Cardiac fibroblast (primary cell): ENCODE measurements at regions not wholly inside any gene's neighbourhood (a gene's known extent, or its start where the extent isn't known, plus 50 kb on each side); places are given as distances from the start of the nearest gene placed in this dataset.

Experiments used
- DNase-seq, 2 donors: peaks; one replicate each; pipeline versions ENCODE4 v3.0.0 to v3.0.0-alpha.2; 2010; ENCODE audit warnings: low read depth in 2 of 2
- H3K4me3 ChIP-seq, 2 donors: replicated peaks in 1 of 2; 1 replicate in 1 of 2; 2 replicates in 1 of 2; pipeline ENCODE4 v1.5.1; 2011; ENCODE audit warnings: low read depth in 2 of 2, low read length in 2 of 2, mild to moderate bottlenecking in 2 of 2, moderate library complexity in 1 of 2
- CTCF ChIP-seq: IDR thresholded peaks from one replicate; pipeline ENCODE4 v1.5.1; 2011; ENCODE audit warnings: low read depth, mild to moderate bottlenecking, low read length, inconsistent platforms

GRCh38 chr12:61654698-61655097 is 605.5 kb upstream of the USP15 start:
- no peak for TF ChIP-seq CTCF
- DNase-seq: no peak
- H3K4me3 ChIP-seq: no peak overlapping the region

DNA sequence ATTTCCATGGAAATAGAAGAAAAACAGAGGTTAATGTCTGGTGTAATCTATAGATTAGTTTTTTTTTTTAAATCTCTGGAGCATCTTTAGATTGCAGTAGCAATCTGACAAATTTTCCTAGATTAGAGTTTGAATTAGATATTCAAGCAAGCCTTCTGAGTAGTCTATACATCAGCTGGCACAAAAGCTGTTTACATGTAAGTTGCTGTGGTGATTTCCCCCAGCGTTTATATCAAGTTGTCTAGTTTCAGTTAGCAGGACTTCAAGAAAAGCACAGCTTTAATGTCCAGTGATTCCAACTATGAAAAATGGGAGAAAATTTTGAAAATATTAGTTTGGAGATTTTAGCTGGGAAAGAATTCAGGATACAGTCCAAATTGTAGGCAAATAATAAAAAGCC is 605.0 kb upstream of the USP15 start:
- TF ChIP-seq CTCF: no peak
- no peak for DNase-seq
- H3K4me3 ChIP-seq: no peak overlapping the region

DNA sequence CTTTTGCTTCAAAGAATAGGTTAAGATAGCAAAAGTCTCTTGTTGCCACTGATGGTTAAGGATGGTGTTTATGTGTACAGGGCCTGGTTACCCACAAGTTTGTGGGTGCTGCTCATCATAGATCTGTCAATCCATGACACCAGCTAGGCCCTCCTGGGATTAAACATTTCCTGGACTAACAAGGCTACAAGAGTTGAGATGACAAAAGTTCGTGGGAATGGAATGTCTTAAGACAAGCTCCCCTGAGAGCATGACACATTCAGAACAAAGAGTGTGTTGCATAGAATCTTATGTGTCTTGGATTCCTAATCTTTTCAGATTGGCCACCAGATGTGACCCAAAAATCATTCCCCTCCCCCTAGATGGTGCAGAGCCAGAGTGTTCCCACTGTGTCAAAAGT is 592.5 kb upstream of the USP15 start:
- DNase-seq: no peak
- TF ChIP-seq CTCF: no peak
- H3K4me3 ChIP-seq: no peak overlapping the region

DNA sequence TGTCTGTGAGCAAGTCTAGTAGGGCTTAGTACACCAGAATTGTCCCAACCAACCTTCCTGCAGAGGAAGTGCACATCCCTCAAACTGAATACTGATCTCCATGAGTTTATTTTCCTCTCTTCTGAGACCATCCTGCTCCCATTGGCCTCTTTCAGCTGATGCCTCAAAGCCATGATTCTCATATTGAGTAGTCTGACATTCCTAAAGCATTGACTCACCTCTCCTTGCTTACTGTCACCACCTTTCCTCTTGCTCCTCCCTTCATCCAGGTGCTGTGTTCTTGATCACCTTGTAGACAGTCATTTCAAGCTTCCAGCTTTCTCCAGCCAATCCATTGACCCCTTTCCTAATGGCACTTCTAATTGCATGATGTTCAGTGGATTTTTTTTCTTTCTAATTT is 583.7 kb upstream of the USP15 start:
- TF ChIP-seq CTCF: no peak
- DNase-seq: no peak
- H3K4me3 ChIP-seq: no peak overlapping the region

- DNase-seq: no peak
- H3K4me3 ChIP-seq: no peak overlapping the region
- TF ChIP-seq CTCF: no peak
Measured at GRCh38 chr12:61687407-61687806, 572.8 kb upstream of the USP15 start.

DNA sequence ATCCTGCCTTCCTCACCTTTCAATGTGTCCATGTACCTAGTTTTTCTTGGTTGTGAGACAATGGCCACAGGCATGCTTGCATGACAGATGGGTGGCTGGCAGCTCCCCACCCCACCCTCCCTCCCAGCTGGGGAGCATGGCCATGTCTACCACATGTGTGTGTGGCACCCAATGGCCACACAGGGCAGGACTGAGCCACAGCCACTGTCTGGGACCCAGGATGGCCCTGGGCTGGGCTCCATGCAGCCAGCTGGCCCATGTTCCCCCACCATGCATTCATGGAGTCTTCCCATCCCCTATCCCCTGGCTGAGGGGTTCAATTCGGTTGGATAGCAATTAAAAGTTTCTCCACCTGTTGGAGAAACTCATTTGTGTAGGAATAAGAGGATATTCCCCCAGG is 566.0 kb upstream of the USP15 start:
- no peak for DNase-seq
- H3K4me3 ChIP-seq: no peak overlapping the region
- TF ChIP-seq CTCF: no peak

DNA sequence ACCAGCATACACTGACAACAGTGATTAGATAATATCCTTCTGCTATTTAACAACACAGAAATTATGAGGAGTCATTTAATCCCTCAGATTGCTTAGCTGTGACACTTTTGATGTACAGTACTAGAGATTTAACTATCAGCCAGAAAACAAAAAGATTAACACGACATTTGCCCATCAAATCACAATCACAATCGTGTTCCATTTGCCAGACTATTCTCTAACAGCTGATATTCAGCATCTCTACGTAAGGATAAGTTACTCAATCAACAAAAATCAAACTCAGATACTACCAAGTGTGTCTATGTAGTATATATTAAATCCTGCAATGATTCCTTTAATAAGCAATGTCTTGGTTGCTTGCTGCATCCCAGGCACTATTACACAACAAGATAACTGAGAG is 558.7 kb upstream of the USP15 start:
- TF ChIP-seq CTCF: no peak
- no peak for DNase-seq
- H3K4me3 ChIP-seq: no peak overlapping the region
